Neural progenitor cell (in vitro differentiated cells): ENCODE measurements at regions not wholly inside any gene's neighbourhood (a gene's known extent, or its start where the extent isn't known, plus 50 kb on each side); places are given as distances from the start of the nearest gene placed in this dataset.

ENCODE experiments used
- DNase-seq: peaks from one replicate; pipeline ENCODE4 v3.0.0-alpha.2; 2016; ENCODE audit warnings: low spot score
- H2AFZ ChIP-seq: fragments of 200-600 bp; sonication (generic); replicated peaks from 2 replicates; pipeline ENCODE4 v1.6.1; 2016; ENCODE audit warnings: antibody characterized with exemption
- H3F3A ChIP-seq: fragments of 200-600 bp; sonication (generic); 2 replicates; pipeline ENCODE4 v1.6.1; 2016; ENCODE audit warnings: antibody characterized with exemption, low read depth
- H3K27ac ChIP-seq: fragments of 200-600 bp; sonication (generic); 2 replicates; pipeline ENCODE4 v1.5.1; 2016; ENCODE audit warnings: mild to moderate bottlenecking
- H3K27me3 ChIP-seq: fragments of 200-600 bp; sonication (generic); 2 replicates; pipeline ENCODE4 v1.6.1; 2016; ENCODE audit warnings: mild to moderate bottlenecking, moderate library complexity
- H3K36me3 ChIP-seq: fragments of 200-600 bp; sonication (generic); 2 replicates; pipeline ENCODE4 v1.5.1; 2016
- H3K4me1 ChIP-seq: fragments of 200-600 bp; sonication (generic); 2 replicates; pipeline ENCODE4 v1.6.1; 2016; ENCODE audit warnings: mixed run types
- H3K4me2 ChIP-seq: fragments of 200-600 bp; sonication (generic); 2 replicates; pipeline ENCODE4 v1.6.1; 2016
- H3K4me3 ChIP-seq: fragments of 200-600 bp; sonication (generic); 2 replicates; pipeline ENCODE4 v1.5.1; 2016
- H3K79me2 ChIP-seq: fragments of 200-600 bp; sonication (generic); 2 replicates; pipeline ENCODE4 v1.6.1; 2016; ENCODE audit warnings: low read depth
- H3K9ac ChIP-seq: fragments of 200-600 bp; sonication (generic); 2 replicates; pipeline ENCODE4 v1.6.1; 2016
- H3K9me3 ChIP-seq: fragments of 200-600 bp; sonication (generic); 2 replicates; pipeline ENCODE4 v1.5.1; 2016; ENCODE audit warnings: low read depth
- H4K20me1 ChIP-seq: fragments of 200-600 bp; sonication (generic); 2 replicates; pipeline ENCODE4 v1.6.1; 2016; ENCODE audit warnings: low read depth
- H3K27ac Mint-ChIP-seq: 3 replicates; pipeline ENCODE4 v1.8.0; 2021; ENCODE audit warnings: mixed read lengths
- H3K27me3 Mint-ChIP-seq: 2 replicates; pipeline ENCODE4 v1.8.0; 2022; ENCODE audit warnings: low read depth, mild to moderate bottlenecking, inconsistent platforms, moderate library complexity, mixed read lengths; ENCODE audit not compliant: insufficient read depth
- H3K36me3 Mint-ChIP-seq: 3 replicates; pipeline ENCODE4 v1.8.0; 2021; ENCODE audit warnings: mixed read lengths
- H3K4me1 Mint-ChIP-seq: 3 replicates; pipeline ENCODE4 v1.8.0; 2021; ENCODE audit warnings: mixed read lengths
- H3K4me3 Mint-ChIP-seq: 3 replicates; pipeline ENCODE4 v1.8.0; 2021; ENCODE audit warnings: mild to moderate bottlenecking, moderate library complexity, mixed read lengths
- H3K9me3 Mint-ChIP-seq: 3 replicates; pipeline ENCODE4 v1.8.0; 2020; ENCODE audit warnings: mixed read lengths
- CTCF ChIP-seq: fragments of 200-600 bp; sonication (generic); IDR thresholded peaks from 2 replicates; pipeline ENCODE4 v1.5.1; 2017; ENCODE audit warnings: antibody characterized with exemption, mild to moderate bottlenecking
- EZH2 ChIP-seq: fragments of 200-600 bp; sonication (generic); IDR thresholded peaks from 2 replicates; pipeline ENCODE4 v1.6.1; 2017; ENCODE audit warnings: antibody characterized with exemption, mild to moderate bottlenecking, moderate library complexity
- EZH2phosphoT487 ChIP-seq: fragments of 200-600 bp; sonication (generic); IDR thresholded peaks from 2 replicates; pipeline ENCODE4 v1.6.1; 2017; ENCODE audit warnings: antibody characterized with exemption

- no peak overlapping the region for H3K4me3 ChIP-seq
- H3K36me3 ChIP-seq, result no peaks in the 10 kb centered on the region
- Mint-ChIP-seq H3K27ac (no peak overlapping the region), H3K27me3 (peaks cover 2% of the 10 kb centered on the region), H3K9me3 (no peaks in the 10 kb centered on the region), H3K36me3 (no peaks in the 10 kb centered on the region), H3K4me3 (no peak overlapping the region), H3K4me1 (no peaks in the 10 kb centered on the region)
- no peak overlapping the region for H3K9ac ChIP-seq
- no peaks in the 10 kb centered on the region for H3F3A ChIP-seq
- no peak overlapping the region for H3K27ac ChIP-seq
- TF ChIP-seq EZH2, result no peak
- TF ChIP-seq CTCF, result no peak
- no peak for TF ChIP-seq EZH2phosphoT487
- no peak for DNase-seq
- no peaks in the 10 kb centered on the region for H3K79me2 ChIP-seq
- H4K20me1 ChIP-seq, result no peaks in the 10 kb centered on the region
- H3K4me2 ChIP-seq, result no peak overlapping the region
- H3K9me3 ChIP-seq, result no peaks in the 10 kb centered on the region
- no peaks in the 10 kb centered on the region for H3K27me3 ChIP-seq
- H2AFZ ChIP-seq, result no peak overlapping the region
- no peaks in the 10 kb centered on the region for H3K4me1 ChIP-seq
Observed at GRCh38 chr4:53899586-53900270, 164.7 kb downstream of the CHIC2 start.

GRCh38 chr4:53895137-53895536, 169.3 kb downstream of the CHIC2 start:
- no peaks in the 10 kb centered on the region for H3K4me1 Mint-ChIP-seq

GRCh38 chr4:53890461-53890860, 173.9 kb downstream of the CHIC2 start:
- Histone ChIP-seq H3K9ac (no peak overlapping the region), H3K36me3 (no peaks in the 10 kb centered on the region), H3K79me2 (no peaks in the 10 kb centered on the region), H3K27ac (no peak overlapping the region), H3K4me2 (no peak overlapping the region), H4K20me1 (no peaks in the 10 kb centered on the region), H2AFZ (no peak overlapping the region), H3K4me3 (no peak overlapping the region), H3K27me3 (no peaks in the 10 kb centered on the region), H3F3A (no peaks in the 10 kb centered on the region), H3K9me3 (no peaks in the 10 kb centered on the region), H3K4me1 (peaks cover 18% of the 10 kb centered on the region)
- Mint-ChIP-seq H3K9me3 (no peaks in the 10 kb centered on the region), H3K27ac (no peak overlapping the region), H3K4me3 (no peak overlapping the region), H3K36me3 (no peaks in the 10 kb centered on the region), H3K27me3 (no peaks in the 10 kb centered on the region), H3K4me1 (peaks cover 6% of the 10 kb centered on the region)
- TF ChIP-seq EZH2 (no peak), EZH2phosphoT487 (no peak), CTCF (no peak)
- DNase-seq, result no peak

More at GRCh38 chr4:53895137-53895536, 169.3 kb downstream of the CHIC2 start:
- H3K9me3 ChIP-seq, result no peaks in the 10 kb centered on the region
- no peaks in the 10 kb centered on the region for H3K79me2 ChIP-seq
- H2AFZ ChIP-seq, result no peak overlapping the region
- no peak overlapping the region for H3K4me3 ChIP-seq
- no peaks in the 10 kb centered on the region for H3K27me3 Mint-ChIP-seq
- H3K27me3 ChIP-seq, result no peaks in the 10 kb centered on the region
- no peaks in the 10 kb centered on the region for H3K9me3 Mint-ChIP-seq
- H3K4me1 ChIP-seq, result no peaks in the 10 kb centered on the region
- H3K4me3 Mint-ChIP-seq, result no peak overlapping the region
- no peak overlapping the region for H3K9ac ChIP-seq
- H3K36me3 Mint-ChIP-seq, result no peaks in the 10 kb centered on the region
- H3K36me3 ChIP-seq, result no peaks in the 10 kb centered on the region
- H3K4me2 ChIP-seq, result no peak overlapping the region
- H3K27ac Mint-ChIP-seq, result no peak overlapping the region
- no peak for DNase-seq
- no peak overlapping the region for H3K27ac ChIP-seq
- H3F3A ChIP-seq, result no peaks in the 10 kb centered on the region
- no peaks in the 10 kb centered on the region for H4K20me1 ChIP-seq
- TF ChIP-seq EZH2 (no peak), EZH2phosphoT487 (no peak), CTCF (no peak)
